IPS-NIHi7 (cell line): ENCODE measurements at regions not wholly inside any gene's neighbourhood (a gene's known extent, or its start where the extent isn't known, plus 50 kb on each side); places are given as distances from the start of the nearest gene placed in this dataset.

ENCODE experiments used
- DNase-seq: peaks from one replicate; pipeline ENCODE4 v3.0.0; 2012; ENCODE audit warnings: mixed read lengths; ENCODE audit errors: extremely low spot score

GRCh38 chr5:124692950-124693349 is 53.5 kb downstream of the ZNF608 start:
- DNase-seq: no peak

- DNase-seq: no peak
Observed at GRCh38 chr5:124692324-124692723, 54.1 kb downstream of the ZNF608 start.

- no peak for DNase-seq
Observed at GRCh38 chr5:124689653-124690052, 56.8 kb downstream of the ZNF608 start.

DNA sequence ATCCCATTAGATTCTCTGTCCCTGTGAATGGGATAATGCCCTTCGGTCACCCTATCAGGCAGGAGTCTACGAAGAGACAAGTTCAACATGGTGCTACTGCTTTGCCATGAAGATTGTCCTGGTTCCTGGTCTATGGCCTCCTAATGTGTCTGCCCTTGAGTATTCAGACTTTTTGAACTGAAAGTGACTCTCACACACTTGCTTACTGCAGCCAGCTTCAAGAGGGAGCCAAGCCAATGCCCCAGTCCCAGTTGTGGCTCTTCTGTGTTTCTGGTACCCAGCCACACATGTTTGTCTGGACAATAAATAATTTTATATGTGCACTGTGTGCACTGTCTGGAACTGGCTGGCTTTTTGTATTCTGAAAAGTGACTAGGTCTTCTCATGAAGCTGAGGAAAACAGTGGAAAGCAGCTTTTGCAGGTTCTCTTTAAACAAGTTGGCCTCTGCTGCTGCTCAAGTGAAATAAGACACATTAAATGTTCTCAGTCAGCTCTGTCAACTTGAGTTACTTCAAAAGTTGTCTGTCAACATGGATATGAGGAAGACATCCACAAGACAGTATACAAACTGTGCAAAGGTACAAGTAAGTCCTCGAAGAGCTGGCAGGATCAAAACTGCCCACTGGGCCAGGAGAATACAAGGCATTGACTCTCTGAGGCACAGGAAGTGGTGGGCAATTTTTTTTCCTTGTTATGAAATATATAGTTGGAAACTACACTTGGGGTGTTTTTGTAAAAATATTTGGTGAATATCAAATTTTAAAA is 60.0 kb downstream of the ZNF608 start:
- DNase-seq: no peak

GRCh38 chr5:124685404-124685930 is 61.0 kb downstream of the ZNF608 start:
- no peak for DNase-seq

DNA sequence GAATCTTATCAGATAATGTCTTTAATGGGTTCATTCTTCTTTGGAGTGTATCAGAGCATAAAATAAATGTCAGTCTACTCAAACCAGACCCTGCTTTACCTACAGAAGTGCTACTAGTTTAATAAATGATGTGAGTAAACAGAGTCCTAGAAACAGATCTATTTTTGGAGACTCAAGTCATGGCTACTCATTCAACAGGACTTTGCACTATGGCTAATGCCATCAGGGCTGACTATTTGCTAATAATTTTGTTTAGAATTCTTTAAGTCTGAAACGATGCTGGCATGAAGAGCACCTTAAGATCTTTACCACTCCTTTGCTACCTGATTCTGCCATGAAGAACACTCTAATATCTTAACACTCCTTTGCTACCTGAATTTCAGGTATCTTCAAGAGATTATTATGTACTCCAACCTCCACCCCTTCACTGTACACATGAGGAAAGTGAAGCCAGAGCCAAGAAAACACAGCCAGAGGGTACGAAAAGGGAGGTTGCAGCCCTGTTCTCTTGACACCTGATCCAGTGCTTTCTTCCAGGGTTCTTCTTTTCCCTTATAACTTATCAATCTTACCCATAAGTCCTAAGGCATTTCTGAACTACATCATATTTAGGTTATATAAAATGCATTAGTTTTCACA is 62.4 kb downstream of the ZNF608 start:
- no peak for DNase-seq

DNA sequence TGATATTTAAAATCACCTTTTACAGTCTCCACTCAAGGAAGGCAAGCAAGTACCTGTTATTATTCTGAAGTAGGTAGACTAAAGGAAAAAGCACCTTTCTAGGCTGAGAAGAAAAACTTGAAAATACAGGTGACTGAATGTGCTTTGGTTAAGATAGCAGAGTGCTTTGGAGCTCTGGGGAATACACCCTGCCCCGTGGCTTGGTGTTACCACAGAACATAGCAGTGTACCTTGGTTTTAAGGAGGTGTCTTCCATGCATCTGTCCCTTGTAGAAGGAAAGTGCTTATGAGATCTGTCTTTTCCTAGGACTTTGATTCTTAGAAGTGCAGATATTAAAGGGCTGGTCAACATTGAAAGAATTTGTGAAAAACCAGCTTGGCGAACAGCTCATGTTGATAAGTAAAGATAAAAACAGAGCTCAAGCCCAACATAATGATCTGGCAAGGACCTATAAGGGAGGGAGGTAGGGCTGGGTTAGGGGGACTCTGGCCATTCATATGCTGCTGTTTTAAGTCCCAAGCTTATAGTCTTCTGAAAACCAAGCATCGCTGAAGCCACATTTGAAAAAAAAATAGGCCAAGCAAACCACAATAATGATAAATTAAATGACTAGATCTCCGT is 66.8 kb downstream of the ZNF608 start:
- no peak for DNase-seq

DNA sequence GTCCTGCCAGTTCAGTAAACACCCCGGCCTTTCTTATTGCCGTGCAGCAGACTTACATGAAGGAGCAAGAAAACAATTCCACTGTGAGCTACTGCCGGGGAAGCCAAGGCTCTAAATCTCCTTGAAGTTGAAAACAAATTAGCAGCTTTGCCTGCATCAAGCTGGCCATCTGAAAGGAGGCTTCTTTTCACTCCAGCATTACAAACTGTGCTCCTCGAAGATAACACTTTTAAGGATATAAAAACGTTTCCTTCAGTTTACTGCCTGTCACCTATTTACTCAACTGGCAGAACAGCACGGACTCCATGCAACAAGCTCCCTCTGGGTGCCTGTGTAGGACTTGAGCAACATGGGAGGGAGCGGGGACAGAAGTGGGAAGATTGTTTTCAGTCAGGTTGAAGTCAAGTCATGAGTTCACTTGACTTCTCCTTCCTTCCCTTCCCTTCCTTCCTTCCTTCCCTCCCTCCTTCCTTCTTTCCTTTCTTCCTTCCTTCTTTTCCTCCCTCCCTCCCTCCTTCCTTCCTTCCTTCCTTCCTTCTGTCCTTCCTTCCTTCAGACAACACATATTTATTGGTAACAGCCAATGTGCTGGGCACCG is 67.4 kb downstream of the ZNF608 start:
- no peak for DNase-seq

- no peak for DNase-seq
Observed at GRCh38 chr5:124678468-124678867, 68.0 kb downstream of the ZNF608 start.

DNA sequence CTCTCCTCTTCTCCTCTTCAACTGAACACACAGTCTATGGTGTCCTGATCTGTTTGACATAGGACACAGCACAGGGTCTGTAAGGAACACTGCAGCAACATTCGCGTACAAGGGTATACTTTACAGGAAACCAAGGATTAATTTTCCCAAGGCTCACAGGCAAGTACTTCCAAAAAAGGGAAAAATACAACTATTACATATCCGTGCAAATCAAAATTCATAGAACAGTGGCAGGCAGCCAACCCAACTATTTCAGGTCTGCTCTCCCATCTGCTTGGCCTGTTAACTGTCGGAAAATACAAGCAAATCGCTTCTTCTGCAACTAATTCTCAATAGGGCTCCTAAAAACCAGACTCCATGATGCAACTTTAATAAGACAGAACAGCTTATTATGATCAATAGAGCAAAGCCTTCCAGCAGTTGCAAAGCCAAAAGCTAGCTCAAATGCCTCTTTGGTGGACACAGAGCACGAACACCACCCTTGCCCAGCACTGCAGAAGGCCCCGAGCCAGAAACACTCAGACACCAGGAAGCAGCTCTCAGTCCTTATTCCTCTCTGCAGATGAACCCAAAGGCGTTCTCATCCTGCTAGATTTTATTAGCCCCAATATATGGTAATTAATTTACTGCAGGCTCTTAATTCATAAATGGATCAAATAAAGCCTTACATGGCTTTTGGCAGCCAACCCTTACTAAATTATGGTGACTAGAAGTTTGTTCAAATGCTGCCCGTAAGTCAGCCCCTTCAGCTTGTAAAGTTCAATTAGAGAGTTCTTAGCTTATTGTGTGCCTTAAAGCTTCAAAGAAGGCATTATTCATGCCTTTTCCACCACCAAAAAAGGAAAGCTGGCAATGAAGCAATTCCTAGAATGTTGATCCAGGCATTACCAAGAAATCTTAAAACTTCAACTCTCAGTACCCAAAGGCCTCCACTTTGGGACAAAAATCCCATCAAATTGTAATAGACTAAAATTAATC is 68.8 kb downstream of the ZNF608 start:
- DNase-seq: no peak

GRCh38 chr5:124675931-124676846 is 70.2 kb downstream of the ZNF608 start:
- DNase-seq: no peak

GRCh38 chr5:124671193-124671592 is 75.2 kb downstream of the ZNF608 start:
- DNase-seq: no peak

DNA sequence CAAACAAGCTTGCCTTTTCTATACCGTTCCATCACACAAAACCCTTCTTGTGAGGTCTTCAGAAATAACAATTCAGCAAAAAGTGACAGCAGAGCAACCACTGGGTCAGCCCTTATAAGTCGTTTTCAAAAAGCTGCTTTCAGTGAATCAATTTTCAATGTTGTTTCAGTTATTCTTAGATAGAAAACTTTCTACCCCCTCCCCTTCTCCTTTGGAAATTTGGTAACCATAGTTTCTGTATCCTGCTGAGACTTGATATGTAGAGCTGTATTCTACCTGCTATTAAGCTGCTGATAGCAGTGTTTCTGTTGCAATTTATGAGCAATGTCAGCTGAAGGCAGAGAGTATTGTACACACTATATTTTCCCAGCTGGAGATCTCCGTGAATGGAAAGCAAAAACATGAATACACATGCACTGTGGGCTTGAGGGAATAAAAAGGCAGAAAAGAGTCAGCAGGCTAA is 75.7 kb downstream of the ZNF608 start:
- DNase-seq: no peak

DNA sequence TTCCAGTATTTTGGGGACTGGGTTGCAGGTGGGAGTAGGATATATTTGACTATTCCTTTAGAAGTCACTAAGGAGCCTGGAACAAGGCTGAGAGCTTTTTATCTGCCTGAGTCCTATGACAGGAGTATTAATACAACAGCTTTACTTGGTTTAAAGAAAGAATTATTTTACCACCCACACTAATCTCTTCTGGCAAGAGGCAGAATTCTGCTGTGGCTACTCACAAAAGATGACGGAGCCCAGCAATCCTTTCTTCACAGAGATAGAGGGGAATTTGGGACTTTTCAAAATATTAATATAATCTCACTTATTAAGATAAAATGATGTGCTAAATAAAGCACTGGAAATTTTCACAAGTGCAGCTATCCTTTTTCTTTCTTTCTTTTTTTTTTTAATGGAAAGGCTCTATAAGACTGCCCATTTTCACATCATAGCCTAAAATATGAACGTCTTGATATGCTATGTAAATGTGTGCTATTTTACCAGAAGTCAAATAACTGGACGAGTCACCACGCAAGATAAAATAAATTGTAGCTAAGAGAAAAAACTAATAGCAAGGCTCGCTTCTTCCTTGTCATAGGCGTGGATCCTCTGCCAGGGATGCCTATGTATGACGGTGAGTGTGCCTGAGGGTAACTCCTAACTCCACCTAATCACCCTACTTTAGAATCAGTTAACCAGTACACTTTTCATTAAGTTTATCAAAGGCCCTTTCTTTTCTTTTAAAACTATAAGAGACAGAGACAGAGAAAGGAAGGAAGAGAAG is 76.3 kb downstream of the ZNF608 start:
- DNase-seq: no peak

GRCh38 chr5:124669300-124669648 is 77.2 kb downstream of the ZNF608 start:
- no peak for DNase-seq

- no peak for DNase-seq
Observed at GRCh38 chr5:124668353-124669299, 77.8 kb downstream of the ZNF608 start.

GRCh38 chr5:124665625-124666024 is 80.8 kb downstream of the ZNF608 start:
- DNase-seq: no peak

GRCh38 chr5:124665035-124665434 is 81.4 kb downstream of the ZNF608 start:
- DNase-seq: no peak
